IMR-90 (cell line): ENCODE measurements at regions not wholly inside any gene's neighbourhood (a gene's known extent, or its start where the extent isn't known, plus 50 kb on each side); places are given as distances from the start of the nearest gene placed in this dataset.

Experiments
- ATAC-seq: fragments of 200-7000 bp; cut with Tn5 transposase; 2 replicates; pipeline ENCODE4 v1.9.1; 2020; ENCODE audit warnings: low read depth, mild to moderate bottlenecking, moderate library complexity
- BruUV-seq: library from RNA; stranded (reverse); fragments of 400-500 nt; replicated peaks from 2 replicates; lab custom pipeline; 2021; lab: Mats Ljungman, UMichigan
- CTCF ChIA-PET: fragments of 300-600 bp; formaldehyde crosslinking; extraction: SDS; loops from one replicate; lab custom pipeline; 2021; ENCODE audit warnings: antibody characterized with exemption; lab: Yijun Ruan, JAX
- POLR2A ChIA-PET: fragments of 300-600 bp; sonication (Branson Sonifier 250); formaldehyde crosslinking; loops from one replicate; lab custom pipeline; 2022; ENCODE audit warnings: antibody characterized with exemption; ENCODE audit not compliant: unreplicated experiment; lab: Charles Lee
- DNase-seq: peaks from one replicate; pipeline ENCODE4 v3.0.0; 2013
- H2AFZ ChIP-seq: replicated peaks from 2 replicates; pipeline ENCODE3; 2013; ENCODE audit warnings: low read length, mild to moderate bottlenecking; ENCODE audit not compliant: poor library complexity
- H2AK5ac ChIP-seq: 2 replicates; pipeline ENCODE4 v1.6.1; 2013; ENCODE audit warnings: low read depth, low read length, inconsistent platforms
- H2AK9ac ChIP-seq: replicated peaks from 2 replicates; pipeline ENCODE3; 2013; ENCODE audit warnings: mild to moderate bottlenecking, low read depth, low read length, moderate library complexity; ENCODE audit not compliant: poor library complexity
- H2BK120ac ChIP-seq: 2 replicates; pipeline ENCODE4 v1.6.1; 2013; ENCODE audit warnings: low read depth, low read length, inconsistent platforms
- H2BK15ac ChIP-seq: 3 replicates; pipeline ENCODE4 v1.6.1; 2013; ENCODE audit warnings: low read depth, low read length, inconsistent platforms
- H2BK20ac ChIP-seq: 2 replicates; pipeline ENCODE4 v1.6.1; 2013; ENCODE audit warnings: low read depth, mild to moderate bottlenecking, inconsistent platforms, low read length, moderate library complexity
- H2BK5ac ChIP-seq: 2 replicates; pipeline ENCODE4 v1.6.1; 2013; ENCODE audit warnings: mild to moderate bottlenecking, low read depth, low read length, inconsistent platforms; ENCODE audit not compliant: poor library complexity, severe bottlenecking
- H3K14ac ChIP-seq: replicated peaks from 2 replicates; pipeline ENCODE4 v1.6.1; 2013; ENCODE audit warnings: low read depth, low read length, inconsistent platforms
- H3K18ac ChIP-seq: 2 replicates; pipeline ENCODE4 v1.6.1; 2013; ENCODE audit warnings: low read depth, low read length, control low read depth
- H3K23ac ChIP-seq: 2 replicates; pipeline ENCODE4 v1.6.1; 2013; ENCODE audit warnings: low read depth, low read length, inconsistent platforms
- H3K27ac ChIP-seq: 2 replicates; pipeline ENCODE4 v1.5.1; 2013; ENCODE audit warnings: mild to moderate bottlenecking, control low read depth, low read length; ENCODE audit not compliant: insufficient read depth
- H3K27me3 ChIP-seq: 2 replicates; pipeline ENCODE4 v1.6.1; 2013; ENCODE audit warnings: low read length; ENCODE audit not compliant: control insufficient read depth, insufficient read depth
- H3K36me3 ChIP-seq: 2 replicates; pipeline ENCODE4 v1.6.1; 2013; ENCODE audit warnings: low read length, mixed read lengths; ENCODE audit not compliant: control insufficient read depth, insufficient read depth
- H3K4ac ChIP-seq: 2 replicates; pipeline ENCODE4 v1.6.1; 2013; ENCODE audit warnings: low read depth, low read length, inconsistent platforms
- H3K4me1 ChIP-seq: 2 replicates; pipeline ENCODE4 v1.6.1; 2013; ENCODE audit warnings: low read length, mixed read lengths; ENCODE audit not compliant: control insufficient read depth, insufficient read depth
- H3K4me2 ChIP-seq: 2 replicates; pipeline ENCODE4 v1.6.1; 2013; ENCODE audit warnings: low read depth, mild to moderate bottlenecking, control low read depth, low read length, moderate library complexity
- H3K4me3 ChIP-seq: 2 replicates; pipeline ENCODE4 v1.5.1; 2013; ENCODE audit warnings: low read depth, mild to moderate bottlenecking, control low read depth, low read length, moderate library complexity; ENCODE audit not compliant: insufficient read depth
- H3K56ac ChIP-seq: 2 replicates; pipeline ENCODE4 v1.6.1; 2013; ENCODE audit warnings: low read length, inconsistent platforms; ENCODE audit not compliant: insufficient read depth; ENCODE audit errors: extremely low read depth
- H3K79me1 ChIP-seq, 2 experiments: 2 replicates each; pipeline ENCODE4 v1.6.1; 2013; ENCODE audit warnings: low read length in 2 of 2, inconsistent platforms in 1 of 2, low read depth in 1 of 2
- H3K9ac ChIP-seq: 2 replicates; pipeline ENCODE4 v1.6.1; 2013; ENCODE audit warnings: low read depth, low read length, control low read depth
- H3K9me1 ChIP-seq: 2 replicates; pipeline ENCODE4 v1.6.1; 2013; ENCODE audit warnings: low read length, inconsistent platforms; ENCODE audit not compliant: insufficient read depth
- H3K9me3 ChIP-seq: 2 replicates; pipeline ENCODE4 v1.6.1; 2013; ENCODE audit warnings: low read length; ENCODE audit not compliant: control insufficient read depth, insufficient read depth
- H4K20me1 ChIP-seq: 2 replicates; pipeline ENCODE4 v1.6.1; 2013; ENCODE audit warnings: low read length, inconsistent platforms; ENCODE audit not compliant: insufficient read depth
- H4K5ac ChIP-seq: 2 replicates; pipeline ENCODE4 v1.6.1; 2013; ENCODE audit warnings: mild to moderate bottlenecking, low read depth, low read length, control low read depth
- H4K8ac ChIP-seq, 2 experiments: 2 replicates each; pipeline ENCODE4 v1.6.1; 2013; ENCODE audit warnings: low read depth in 2 of 2, low read length in 2 of 2, control low read depth in 1 of 2, inconsistent platforms in 1 of 2
- H4K91ac ChIP-seq: 2 replicates; pipeline ENCODE4 v1.6.1; 2013; ENCODE audit warnings: low read depth, low read length, inconsistent platforms; ENCODE audit not compliant: insufficient read depth
- BHLHE40 ChIP-seq: fragments of 150-350 bp; IDR thresholded peaks from 2 replicates; pipeline ENCODE4 v1.6.1; 2016; ENCODE audit warnings: mild to moderate bottlenecking, low read depth, low read length
- CEBPB ChIP-seq: IDR thresholded peaks from 2 replicates; pipeline ENCODE4 v1.6.1; 2012; ENCODE audit warnings: low read depth, low read length, improper control_type of control experiment
- CHD1 ChIP-seq: IDR thresholded peaks from 2 replicates; pipeline ENCODE4 v1.6.1; 2012; ENCODE audit warnings: low read depth, low read length, improper control_type of control experiment
- ELK1 ChIP-seq: fragments of 150-350 bp; IDR thresholded peaks from 2 replicates; pipeline ENCODE4 v1.6.1; 2016; ENCODE audit warnings: low read depth, mild to moderate bottlenecking, low read length, moderate library complexity, borderline replicate concordance
- FOS ChIP-seq: fragments of 150-350 bp; IDR thresholded peaks from 2 replicates; pipeline ENCODE4 v1.6.1; 2016; ENCODE audit warnings: low read depth, low read length
- MAFK ChIP-seq: IDR thresholded peaks from 2 replicates; pipeline ENCODE4 v1.6.1; 2012; ENCODE audit warnings: low read depth, low read length, improper control_type of control experiment
- MAZ ChIP-seq: IDR thresholded peaks from 2 replicates; pipeline ENCODE4 v1.6.1; 2012; ENCODE audit warnings: low read depth, mild to moderate bottlenecking, low read length, improper control_type of control experiment, moderate library complexity, borderline replicate concordance
- NFE2L2 ChIP-seq: fragments of 150-350 bp; IDR thresholded peaks from 2 replicates; pipeline ENCODE4 v1.6.1; 2016; ENCODE audit warnings: low read depth, mild to moderate bottlenecking, low read length
- POLR2A ChIP-seq: IDR thresholded peaks from 2 replicates; pipeline ENCODE4 v1.6.1; 2012; ENCODE audit warnings: mild to moderate bottlenecking, low read depth, low read length
- RAD21 ChIP-seq: IDR thresholded peaks from 2 replicates; pipeline ENCODE4 v1.6.1; 2012; ENCODE audit warnings: low read length, improper control_type of control experiment
- RCOR1 ChIP-seq: IDR thresholded peaks from 2 replicates; pipeline ENCODE4 v1.6.1; 2012; ENCODE audit warnings: mild to moderate bottlenecking, low read length, improper control_type of control experiment; ENCODE audit not compliant: insufficient replicate concordance
- RFX5 ChIP-seq: IDR thresholded peaks from 2 replicates; pipeline ENCODE4 v1.8.0; 2012; ENCODE audit warnings: low read depth, mild to moderate bottlenecking, low read length, moderate library complexity
- SMC3 ChIP-seq: fragments of 150-350 bp; IDR thresholded peaks from 2 replicates; pipeline ENCODE4 v1.6.1; 2016; ENCODE audit warnings: low read depth, mild to moderate bottlenecking, antibody characterized with exemption, low read length, moderate library complexity
- WGBS, 2 experiments: methylation state at CpG; one replicate each; pipeline versions ENCODE4 v1.1.5 to v1.1.7; 2013; ENCODE audit warnings: missing lambda C conversion rate in 2 of 2; ENCODE audit not compliant: insufficient read length in 1 of 2; ENCODE audit errors: extremely low coverage in 2 of 2; 5-methylcytosine and 5-hydroxymethylcytosine counted together
- dilution Hi-C: fragments of 300-500 bp; cut with HindIII; formaldehyde crosslinking; loops from one replicate; pipeline ENCODE4 v1.14.3; 2018; ENCODE audit warnings: low sequenced_read_pairs; ENCODE audit not compliant: unreplicated experiment
- in situ Hi-C: fragments of 300-500 bp; cut with MboI; formaldehyde crosslinking; loops from 3 replicates; pipeline ENCODE4 v1.14.3; 2019; ENCODE audit warnings: low sequenced_read_pairs, inconsistent platforms, mixed read lengths
- intact Hi-C: fragments of 100-400 bp; cut with micrococcal nuclease; formaldehyde crosslinking; loops from 2 replicates; pipeline ENCODE4 v1.10.0; 2022
- TF ChIP-seq, protein P1 (sequence below): fragments of 150-350 bp; IDR thresholded peaks from 2 replicates; pipeline ENCODE4 v1.6.1; 2017; ENCODE audit warnings: mild to moderate bottlenecking, antibody characterized with exemption, low read length, low read depth
- TF ChIP-seq, protein P2 (sequence below): conservative IDR thresholded peaks from 2 replicates; pipeline ENCODE4 v1.5.1; 2012; ENCODE audit warnings: mild to moderate bottlenecking, low read depth, low read length, improper control_type of control experiment

DNA sequence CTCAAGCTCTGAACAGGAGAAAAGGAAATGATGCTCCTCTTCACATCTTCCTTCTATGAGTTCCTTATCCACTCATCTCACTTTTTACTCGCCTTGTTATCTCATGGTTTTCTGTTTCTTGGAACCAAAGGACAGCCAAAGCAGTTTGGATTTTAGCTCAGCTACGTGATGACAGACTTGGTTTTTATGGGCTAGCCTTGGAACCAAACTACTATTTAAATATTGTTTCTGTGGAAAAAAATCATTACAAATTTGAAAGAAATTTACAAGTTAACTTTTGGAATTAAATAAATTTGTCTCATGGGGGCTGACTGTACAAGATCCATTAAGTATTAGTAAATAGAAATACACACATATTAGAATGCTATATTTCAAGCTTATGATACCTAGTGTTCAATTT lies 727.8 kb upstream of the FANCL start:
- no peak overlapping the region for H2AK9ac ChIP-seq
- no TSS peak for BruUV-seq
- no peak overlapping the region for H2BK15ac ChIP-seq
- H3K4ac ChIP-seq: no peak overlapping the region
- H3K9me3 ChIP-seq: no peaks in the 10 kb centered on the region
- H3K27me3 ChIP-seq: no peaks in the 10 kb centered on the region
- dilution Hi-C loops: no loop called here
- WGBS, 2 experiments: no CpG with 5 or more reads among the region's 2 CpGs
- no peak overlapping the region for H3K4me2 ChIP-seq
- no peak overlapping the region for H4K8ac ChIP-seq
- no peak overlapping the region for H3K14ac ChIP-seq
- no peak overlapping the region for H3K4me3 ChIP-seq
- intact Hi-C loops: no loop called here
- H3K18ac ChIP-seq: no peak overlapping the region
- no peaks in the 10 kb centered on the region for H3K4me1 ChIP-seq
- H3K9me1 ChIP-seq: no peaks in the 10 kb centered on the region
- H2AFZ ChIP-seq: no peak overlapping the region
- no peaks in the 10 kb centered on the region for H3K79me1 ChIP-seq
- TF ChIP-seq, protein P1, sequence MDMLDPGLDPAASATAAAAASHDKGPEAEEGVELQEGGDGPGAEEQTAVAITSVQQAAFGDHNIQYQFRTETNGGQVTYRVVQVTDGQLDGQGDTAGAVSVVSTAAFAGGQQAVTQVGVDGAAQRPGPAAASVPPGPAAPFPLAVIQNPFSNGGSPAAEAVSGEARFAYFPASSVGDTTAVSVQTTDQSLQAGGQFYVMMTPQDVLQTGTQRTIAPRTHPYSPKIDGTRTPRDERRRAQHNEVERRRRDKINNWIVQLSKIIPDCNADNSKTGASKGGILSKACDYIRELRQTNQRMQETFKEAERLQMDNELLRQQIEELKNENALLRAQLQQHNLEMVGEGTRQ: no peak
- TF ChIP-seq, protein P2, sequence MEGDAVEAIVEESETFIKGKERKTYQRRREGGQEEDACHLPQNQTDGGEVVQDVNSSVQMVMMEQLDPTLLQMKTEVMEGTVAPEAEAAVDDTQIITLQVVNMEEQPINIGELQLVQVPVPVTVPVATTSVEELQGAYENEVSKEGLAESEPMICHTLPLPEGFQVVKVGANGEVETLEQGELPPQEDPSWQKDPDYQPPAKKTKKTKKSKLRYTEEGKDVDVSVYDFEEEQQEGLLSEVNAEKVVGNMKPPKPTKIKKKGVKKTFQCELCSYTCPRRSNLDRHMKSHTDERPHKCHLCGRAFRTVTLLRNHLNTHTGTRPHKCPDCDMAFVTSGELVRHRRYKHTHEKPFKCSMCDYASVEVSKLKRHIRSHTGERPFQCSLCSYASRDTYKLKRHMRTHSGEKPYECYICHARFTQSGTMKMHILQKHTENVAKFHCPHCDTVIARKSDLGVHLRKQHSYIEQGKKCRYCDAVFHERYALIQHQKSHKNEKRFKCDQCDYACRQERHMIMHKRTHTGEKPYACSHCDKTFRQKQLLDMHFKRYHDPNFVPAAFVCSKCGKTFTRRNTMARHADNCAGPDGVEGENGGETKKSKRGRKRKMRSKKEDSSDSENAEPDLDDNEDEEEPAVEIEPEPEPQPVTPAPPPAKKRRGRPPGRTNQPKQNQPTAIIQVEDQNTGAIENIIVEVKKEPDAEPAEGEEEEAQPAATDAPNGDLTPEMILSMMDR: no peak
- no peak for TF ChIP-seq POLR2A
- no peak for TF ChIP-seq CEBPB
- no peak for TF ChIP-seq FOS
- no peak for TF ChIP-seq RAD21
- TF ChIP-seq NFE2L2: no peak
- no peak for TF ChIP-seq MAZ
- no peak for TF ChIP-seq ELK1
- no peak for TF ChIP-seq CHD1
- TF ChIP-seq SMC3: no peak
- no peak for TF ChIP-seq RCOR1
- TF ChIP-seq MAFK: no peak
- no peak for TF ChIP-seq RFX5
- no peak for TF ChIP-seq BHLHE40
- no peak for ATAC-seq
- ChIA-PET CTCF (interaction anchor here (0.7 kb wide), 2 partner anchors 30 to 160 kb away, joined by 3 read pairs; no protein-coding TSS in a partner anchor), POLR2A (interaction anchor here (0.6 kb wide), 1 partner anchor 19 kb away, joined by 4 read pairs; no protein-coding TSS in a partner anchor)
- H2BK20ac ChIP-seq: no peak overlapping the region
- in situ Hi-C loops: no loop called here
- no peak overlapping the region for H3K56ac ChIP-seq
- H2AK5ac ChIP-seq: no peak overlapping the region
- no peak overlapping the region for H2BK120ac ChIP-seq
- no peak overlapping the region for H3K9ac ChIP-seq
- H2BK5ac ChIP-seq: no peak overlapping the region
- no peaks in the 10 kb centered on the region for H3K36me3 ChIP-seq
- no peak for DNase-seq
- no peak overlapping the region for H3K23ac ChIP-seq
- H4K5ac ChIP-seq: no peak overlapping the region
- H4K20me1 ChIP-seq: no peaks in the 10 kb centered on the region
- H4K91ac ChIP-seq: no peak overlapping the region
- H3K27ac ChIP-seq: no peak overlapping the region
